Lower leg skin (tissue), 4 donors: ENCODE measurements at regions not wholly inside any gene's neighbourhood (a gene's known extent, or its start where the extent isn't known, plus 50 kb on each side); places are given as distances from the start of the nearest gene placed in this dataset.

ENCODE experiments used
- DNase-seq, 2 donors: peaks; one replicate each; pipeline ENCODE4 v3.0.0-alpha.2; 2019; ENCODE audit warnings: low spot score in 2 of 2
- H3K4me3 ChIP-seq: fragments of 200-600 bp; sonication (generic); 2 replicates; pipeline ENCODE4 v1.5.1; 2017; ENCODE audit warnings: mild to moderate bottlenecking, low read depth; ENCODE audit not compliant: poor library complexity, severe bottlenecking
- POLR2A ChIP-seq, 2 donors: fragments of 450-650 bp; IDR thresholded peaks; one replicate each; pipeline ENCODE4 v1.6.1; 2016 to 2017; ENCODE audit warnings: antibody characterized with exemption in 2 of 2, mild to moderate bottlenecking in 1 of 2, moderate library complexity in 1 of 2
- WGBS, 2 donors: methylation state at CpG; one replicate each; pipeline ENCODE4 v1.1.5; 2018; 5-methylcytosine and 5-hydroxymethylcytosine counted together
- intact Hi-C: fragments of 100-400 bp; cut with DNase I; formaldehyde crosslinking; loops from one replicate; pipeline ENCODE4 v1.15.0; 2023; ENCODE audit warnings: low total_unique reads
- TF ChIP-seq, protein P1 (sequence below), 3 donors: fragments of 450-650 bp; IDR thresholded peaks; one replicate each; pipeline ENCODE4 v1.5.1; 2016; ENCODE audit warnings: antibody characterized with exemption in 3 of 3, mild to moderate bottlenecking in 3 of 3, moderate library complexity in 2 of 3

DNA sequence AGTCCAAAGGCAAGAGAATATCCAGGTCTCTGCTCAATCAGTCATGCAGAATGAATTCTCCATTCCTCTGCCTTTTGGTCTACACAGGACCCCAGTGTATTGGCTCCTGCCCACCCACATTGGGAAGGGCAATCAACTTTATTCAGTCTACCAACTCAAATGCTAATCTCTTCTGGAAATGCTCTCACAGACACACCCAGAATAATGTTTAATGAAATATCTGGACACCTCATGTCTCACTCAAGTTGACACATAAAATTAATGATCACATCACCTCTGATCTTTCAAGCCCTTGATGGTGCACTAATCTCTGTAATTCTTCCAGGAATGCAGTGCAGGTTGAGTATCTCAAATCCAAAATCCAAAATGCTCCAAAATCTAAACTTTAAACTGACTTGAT is 315.6 kb downstream of the HRH4 start:
- no peak overlapping the region for H3K4me3 ChIP-seq
- TF ChIP-seq POLR2A (IDR thresholded peaks at IDR 0.05), result no peak
- TF ChIP-seq, protein P1, sequence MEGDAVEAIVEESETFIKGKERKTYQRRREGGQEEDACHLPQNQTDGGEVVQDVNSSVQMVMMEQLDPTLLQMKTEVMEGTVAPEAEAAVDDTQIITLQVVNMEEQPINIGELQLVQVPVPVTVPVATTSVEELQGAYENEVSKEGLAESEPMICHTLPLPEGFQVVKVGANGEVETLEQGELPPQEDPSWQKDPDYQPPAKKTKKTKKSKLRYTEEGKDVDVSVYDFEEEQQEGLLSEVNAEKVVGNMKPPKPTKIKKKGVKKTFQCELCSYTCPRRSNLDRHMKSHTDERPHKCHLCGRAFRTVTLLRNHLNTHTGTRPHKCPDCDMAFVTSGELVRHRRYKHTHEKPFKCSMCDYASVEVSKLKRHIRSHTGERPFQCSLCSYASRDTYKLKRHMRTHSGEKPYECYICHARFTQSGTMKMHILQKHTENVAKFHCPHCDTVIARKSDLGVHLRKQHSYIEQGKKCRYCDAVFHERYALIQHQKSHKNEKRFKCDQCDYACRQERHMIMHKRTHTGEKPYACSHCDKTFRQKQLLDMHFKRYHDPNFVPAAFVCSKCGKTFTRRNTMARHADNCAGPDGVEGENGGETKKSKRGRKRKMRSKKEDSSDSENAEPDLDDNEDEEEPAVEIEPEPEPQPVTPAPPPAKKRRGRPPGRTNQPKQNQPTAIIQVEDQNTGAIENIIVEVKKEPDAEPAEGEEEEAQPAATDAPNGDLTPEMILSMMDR (IDR thresholded peaks at IDR 0.05), result no peak
- intact Hi-C loops, result no loop called here
- no peak for DNase-seq

DNA sequence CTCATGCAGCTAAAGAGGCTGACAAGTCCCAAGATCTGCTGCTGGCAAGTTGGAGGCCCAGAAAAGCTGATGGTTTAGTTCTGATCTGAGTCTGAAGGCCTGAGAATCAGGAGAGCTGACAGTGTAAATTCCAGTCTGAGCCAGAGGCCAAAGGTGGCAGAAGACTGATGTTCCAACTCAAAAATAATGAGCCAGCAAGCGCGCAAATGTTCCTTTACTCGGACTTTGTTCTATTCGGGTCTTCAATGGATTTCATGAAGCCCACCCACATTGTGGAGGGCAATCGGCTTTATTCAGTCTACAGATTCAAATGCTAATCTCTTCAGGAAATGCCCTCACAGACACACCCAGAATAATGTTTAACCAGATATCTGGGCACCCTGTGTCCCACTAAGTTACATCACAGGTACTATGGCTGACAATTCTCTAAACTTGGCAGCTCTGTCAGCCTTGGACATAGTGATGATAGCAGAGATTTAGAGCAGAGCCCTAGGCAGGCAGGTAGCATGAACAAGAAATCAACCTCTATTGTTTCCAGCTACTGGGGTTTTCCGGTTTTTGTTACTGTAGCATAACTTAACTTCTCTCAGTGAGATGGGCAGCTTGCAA is 318.5 kb downstream of the HRH4 start:
- no peak for DNase-seq
- TF ChIP-seq, protein P1 (IDR thresholded peaks at IDR 0.05), result no peak
- TF ChIP-seq POLR2A (IDR thresholded peaks at IDR 0.05), result no peak
- intact Hi-C loops, result no loop called here
- H3K4me3 ChIP-seq, result no peak overlapping the region
- 71 to 74% methylated on average over 6 of the region's 6 CpGs for WGBS, 2 donors

DNA sequence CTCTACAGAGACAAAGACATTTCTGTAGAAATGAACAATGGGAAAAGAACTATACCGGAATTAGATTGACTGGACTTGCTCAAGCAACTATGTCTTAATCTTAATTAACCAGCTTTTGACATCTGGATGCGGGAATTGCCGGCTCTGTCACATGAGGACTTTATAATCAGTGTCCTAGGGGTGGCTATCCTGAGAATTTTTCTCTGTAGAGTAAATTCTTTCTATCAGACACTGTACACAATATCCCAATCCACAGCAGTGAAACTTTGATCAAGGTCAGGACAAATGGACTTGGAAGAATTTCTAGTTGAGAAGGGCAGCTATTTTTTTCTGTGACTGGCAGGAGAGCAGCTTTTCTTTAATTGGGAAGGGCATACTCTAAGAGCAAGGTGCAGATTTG is 322.1 kb downstream of the HRH4 start:
- H3K4me3 ChIP-seq, result no peak overlapping the region
- no peak for DNase-seq
- intact Hi-C loops, result no loop called here
- WGBS, 2 donors, result 87 to 91% methylated on average over 3 of the region's 3 CpGs
- no peak for TF ChIP-seq POLR2A (IDR thresholded peaks at IDR 0.05)
- TF ChIP-seq, protein P1 (IDR thresholded peaks at IDR 0.05), result no peak

DNA sequence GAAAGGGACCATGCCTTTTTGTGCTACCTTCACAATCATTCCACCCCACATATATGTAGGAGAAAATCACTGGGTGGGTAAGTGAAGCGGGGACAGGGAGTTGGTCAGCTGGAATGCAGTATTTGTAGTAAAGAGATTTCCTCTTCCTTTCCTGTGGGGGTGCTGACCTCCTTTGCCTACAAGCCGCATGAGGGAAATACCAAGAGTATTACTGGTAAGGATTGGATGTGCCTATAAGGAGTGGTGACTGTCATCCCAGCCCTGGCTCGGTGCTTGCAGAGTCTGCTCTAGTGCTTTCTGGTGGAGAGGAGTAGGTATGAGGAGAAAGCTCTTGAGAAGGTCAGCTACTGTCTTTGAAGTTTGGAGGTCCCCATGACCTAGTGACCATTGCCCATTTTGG is 324.6 kb downstream of the HRH4 start:
- DNase-seq, result no peak
- no peak for TF ChIP-seq POLR2A (IDR thresholded peaks at IDR 0.05)

DNA sequence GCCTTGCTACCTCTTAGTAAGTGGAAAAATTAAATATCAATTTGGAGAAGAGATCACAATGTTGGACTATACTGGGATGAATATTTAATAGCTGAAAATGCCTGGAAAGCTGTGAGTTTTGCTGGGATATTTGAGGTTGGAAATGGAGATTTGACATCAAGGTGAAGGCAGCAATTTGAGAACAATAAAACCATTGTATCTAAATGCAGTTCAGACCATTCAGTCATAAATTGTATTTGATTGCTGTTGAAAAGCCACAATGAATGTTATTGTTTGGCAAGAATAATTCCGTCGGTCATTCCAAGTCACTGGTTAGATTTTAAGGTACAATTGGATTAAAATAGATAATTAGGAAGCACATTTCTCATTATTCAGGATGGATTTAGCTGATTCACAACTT is 325.6 kb downstream of the HRH4 start:
- no peak for DNase-seq
- intact Hi-C loops, result no loop called here
- H3K4me3 ChIP-seq, result no peak overlapping the region
- no peak for TF ChIP-seq POLR2A (IDR thresholded peaks at IDR 0.05)
- TF ChIP-seq, protein P1 (IDR thresholded peaks at IDR 0.05), result no peak
- WGBS, 2 donors, result 48 to 56% methylated on average over 2 of the region's 2 CpGs

More for the DNA sequence above, 324.6 kb downstream of the HRH4 start:
- intact Hi-C loops, result no loop called here
- WGBS, 2 donors, result 74 to 80% methylated on average over 3 of the region's 3 CpGs
- H3K4me3 ChIP-seq, result no peak overlapping the region

DNA sequence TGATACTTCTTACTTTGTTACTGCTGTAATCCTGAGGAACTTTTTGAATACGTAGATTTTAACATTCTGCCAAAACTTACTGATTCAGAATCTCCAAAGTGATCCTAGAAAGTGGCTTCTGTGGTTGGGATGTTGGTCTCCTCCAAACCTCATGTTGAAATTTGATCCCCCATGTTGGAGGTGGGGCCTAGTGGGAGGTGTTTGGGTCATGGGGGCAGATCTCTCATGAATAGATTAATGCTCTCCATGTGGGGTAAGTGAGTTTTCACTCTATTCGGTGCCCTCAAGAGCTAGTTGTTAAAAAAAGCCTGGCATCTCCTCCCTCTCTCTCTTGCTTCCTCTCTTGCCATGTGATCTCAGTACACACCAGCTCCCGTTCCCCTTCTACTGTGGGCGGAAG is 329.9 kb downstream of the HRH4 start:
- 68 to 76% methylated on average over 4 of the region's 4 CpGs for WGBS, 2 donors
- H3K4me3 ChIP-seq, result no peak overlapping the region
- DNase-seq, result no peak
- intact Hi-C loops, result no loop called here
- TF ChIP-seq, protein P1 (IDR thresholded peaks at IDR 0.05), result no peak
- TF ChIP-seq POLR2A (IDR thresholded peaks at IDR 0.05), result no peak
